ENCODE measurements at regions not wholly inside any gene's neighbourhood (a gene's known extent, or its start where the extent isn't known, plus 50 kb on each side); places are given as distances from the start of the nearest gene placed in this dataset.

DNA sequence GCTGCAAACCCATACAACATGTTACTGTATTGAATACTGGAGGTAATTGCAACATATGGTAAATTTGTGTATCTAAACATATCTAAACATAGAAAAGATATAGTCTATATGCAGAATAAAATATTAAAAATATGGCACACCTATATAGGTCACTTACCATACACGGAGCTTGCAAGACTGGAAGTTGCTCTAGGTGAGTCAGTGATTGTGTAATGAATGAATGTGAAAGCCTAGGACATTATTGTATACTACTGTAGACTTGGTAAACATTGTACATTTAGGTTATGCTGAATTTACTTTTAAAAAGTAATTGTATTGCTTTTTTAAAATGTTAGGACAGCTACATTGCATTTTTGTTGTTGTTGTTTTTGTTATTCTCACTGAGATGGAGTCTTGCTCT lies 968.8 kb downstream of the TLE1 start:
- no peaks in the 10 kb centered on the region for H3K79me2 ChIP-seq (ENCODE audit: insufficient read depth, low read length)
- no peak overlapping the region for H3K23ac ChIP-seq (ENCODE audit: insufficient read length, low read depth, low read length)
- H2AFZ ChIP-seq (ENCODE audit: low read length): no peak overlapping the region
- H3K27ac ChIP-seq (ENCODE audit: insufficient read length, low read depth, low read length): no peak overlapping the region
- Mint-ChIP-seq H3K9me3 (peaks cover 17 to 23% of the 10 kb centered on the region in 2 experiments), H3K27me3 (ENCODE audit: low read depth) (no peaks in the 10 kb centered on the region), H3K4me3 (no peak overlapping the region), H3K36me3 (ENCODE audit: insufficient read depth in 1 of 3, low read depth in 3 of 3) (peaks cover 5 to 21% (median 9%) of the 10 kb centered on the region in 3 experiments), H3K4me1 (no peaks in the 10 kb centered on the region), H3K27ac (no peak overlapping the region)
- H3K79me1 ChIP-seq (ENCODE audit: insufficient read depth, low read depth, low read length, poor library complexity, severe bottlenecking): no peaks in the 10 kb centered on the region
- no peak overlapping the region for H3K18ac ChIP-seq (ENCODE audit: insufficient read length, low read depth, low read length)
- no peak overlapping the region for H2BK120ac ChIP-seq (ENCODE audit: low read depth, low read length, poor library complexity, severe bottlenecking)
- H2BK15ac ChIP-seq (ENCODE audit: low read depth, low read length): no peak overlapping the region
- no peaks in the 10 kb centered on the region for H3K27me3 ChIP-seq (ENCODE audit: insufficient read depth, low read length)
- TF ChIP-seq, protein P1, sequence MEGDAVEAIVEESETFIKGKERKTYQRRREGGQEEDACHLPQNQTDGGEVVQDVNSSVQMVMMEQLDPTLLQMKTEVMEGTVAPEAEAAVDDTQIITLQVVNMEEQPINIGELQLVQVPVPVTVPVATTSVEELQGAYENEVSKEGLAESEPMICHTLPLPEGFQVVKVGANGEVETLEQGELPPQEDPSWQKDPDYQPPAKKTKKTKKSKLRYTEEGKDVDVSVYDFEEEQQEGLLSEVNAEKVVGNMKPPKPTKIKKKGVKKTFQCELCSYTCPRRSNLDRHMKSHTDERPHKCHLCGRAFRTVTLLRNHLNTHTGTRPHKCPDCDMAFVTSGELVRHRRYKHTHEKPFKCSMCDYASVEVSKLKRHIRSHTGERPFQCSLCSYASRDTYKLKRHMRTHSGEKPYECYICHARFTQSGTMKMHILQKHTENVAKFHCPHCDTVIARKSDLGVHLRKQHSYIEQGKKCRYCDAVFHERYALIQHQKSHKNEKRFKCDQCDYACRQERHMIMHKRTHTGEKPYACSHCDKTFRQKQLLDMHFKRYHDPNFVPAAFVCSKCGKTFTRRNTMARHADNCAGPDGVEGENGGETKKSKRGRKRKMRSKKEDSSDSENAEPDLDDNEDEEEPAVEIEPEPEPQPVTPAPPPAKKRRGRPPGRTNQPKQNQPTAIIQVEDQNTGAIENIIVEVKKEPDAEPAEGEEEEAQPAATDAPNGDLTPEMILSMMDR (conservative IDR thresholded peaks at IDR 0.05): no peak
- no peaks in the 10 kb centered on the region for H4K20me1 ChIP-seq (ENCODE audit: control insufficient read depth, insufficient read depth, insufficient read length)
- no peak overlapping the region for H3K56ac ChIP-seq (ENCODE audit: insufficient read length, low read depth, low read length)
- H3K9ac ChIP-seq (ENCODE audit: extremely low read depth, insufficient read length, low read length): no peak overlapping the region
- H2BK12ac ChIP-seq (ENCODE audit: insufficient read length, low read depth, low read length): no peak overlapping the region
- H3T11ph ChIP-seq (ENCODE audit: low read length): no peak overlapping the region
- WGBS (ENCODE audit: extremely low coverage, insufficient read length, low lambda C conversion rate): no CpG with 5 or more reads among the region's 1 CpG
- H4K8ac ChIP-seq (replicated peaks; ENCODE audit: insufficient read length, low read depth, low read length): no peak overlapping the region
- H2BK5ac ChIP-seq (ENCODE audit: insufficient read length, low read length): no peak overlapping the region
- H4K91ac ChIP-seq (ENCODE audit: insufficient read length, low read depth, low read length): no peak overlapping the region
- H3K9me3 ChIP-seq (ENCODE audit: control insufficient read depth, low read depth, low read length): peaks cover 5% of the 10 kb centered on the region
- H4K5ac ChIP-seq (ENCODE audit: insufficient read length, low read depth, low read length): no peak overlapping the region
- no peak overlapping the region for H3K4ac ChIP-seq (ENCODE audit: low read depth, low read length)
- no peaks in the 10 kb centered on the region for H3K4me1 ChIP-seq (ENCODE audit: insufficient read depth, low read length)
- H2BK20ac ChIP-seq (ENCODE audit: low read depth, low read length, poor library complexity, severe bottlenecking): no peak overlapping the region
- H3K23me2 ChIP-seq (ENCODE audit: insufficient read length, low read depth, low read length, poor library complexity, severe bottlenecking): no peaks in the 10 kb centered on the region
- H2AK5ac ChIP-seq (ENCODE audit: insufficient read length, low read length): no peak overlapping the region
- no peak overlapping the region for H3K4me2 ChIP-seq (ENCODE audit: insufficient read depth, insufficient read length, low read length)
- no peak for DNase-seq
- no peak overlapping the region for H3K14ac ChIP-seq (ENCODE audit: insufficient read depth, low read length)

Data from H9 (cell line).